ENCODE measurements at regions not wholly inside any gene's neighbourhood (a gene's known extent, or its start where the extent isn't known, plus 50 kb on each side); places are given as distances from the start of the nearest gene placed in this dataset.
A peak's percentile ranks its signal among the peaks of the same experiment; 100 is the strongest.

DNA sequence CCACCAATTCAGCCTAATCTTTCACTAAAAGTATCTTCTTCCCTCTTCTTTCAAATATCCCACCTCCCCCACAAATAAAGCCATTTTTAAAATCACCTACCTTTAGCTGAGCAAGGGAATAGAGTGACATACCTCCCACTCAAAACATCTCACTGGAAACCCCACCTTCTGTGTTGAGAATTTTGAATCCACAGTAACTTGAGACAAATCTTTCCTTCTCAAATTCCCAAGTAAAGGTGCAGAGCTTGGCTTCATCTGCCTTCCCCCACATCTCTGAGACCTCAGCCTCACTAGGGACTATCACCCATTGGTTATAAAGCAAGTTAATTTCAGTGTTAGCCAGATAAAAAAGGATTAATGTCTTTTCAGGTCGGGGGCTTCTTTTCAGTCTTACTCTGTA lies 180.4 kb downstream of the INO80D start:
- TF ChIP-seq, protein P1, sequence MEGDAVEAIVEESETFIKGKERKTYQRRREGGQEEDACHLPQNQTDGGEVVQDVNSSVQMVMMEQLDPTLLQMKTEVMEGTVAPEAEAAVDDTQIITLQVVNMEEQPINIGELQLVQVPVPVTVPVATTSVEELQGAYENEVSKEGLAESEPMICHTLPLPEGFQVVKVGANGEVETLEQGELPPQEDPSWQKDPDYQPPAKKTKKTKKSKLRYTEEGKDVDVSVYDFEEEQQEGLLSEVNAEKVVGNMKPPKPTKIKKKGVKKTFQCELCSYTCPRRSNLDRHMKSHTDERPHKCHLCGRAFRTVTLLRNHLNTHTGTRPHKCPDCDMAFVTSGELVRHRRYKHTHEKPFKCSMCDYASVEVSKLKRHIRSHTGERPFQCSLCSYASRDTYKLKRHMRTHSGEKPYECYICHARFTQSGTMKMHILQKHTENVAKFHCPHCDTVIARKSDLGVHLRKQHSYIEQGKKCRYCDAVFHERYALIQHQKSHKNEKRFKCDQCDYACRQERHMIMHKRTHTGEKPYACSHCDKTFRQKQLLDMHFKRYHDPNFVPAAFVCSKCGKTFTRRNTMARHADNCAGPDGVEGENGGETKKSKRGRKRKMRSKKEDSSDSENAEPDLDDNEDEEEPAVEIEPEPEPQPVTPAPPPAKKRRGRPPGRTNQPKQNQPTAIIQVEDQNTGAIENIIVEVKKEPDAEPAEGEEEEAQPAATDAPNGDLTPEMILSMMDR (IDR thresholded peaks at IDR 0.05): no peak
- intact Hi-C loops (cut with DNase I): no loop called here
- H3K9me3 ChIP-seq: no peaks in the 10 kb centered on the region
- DNase-seq: no peak
- H3K36me3 ChIP-seq: no peaks in the 10 kb centered on the region
- ATAC-seq: no peak
- H3K27ac ChIP-seq: no peak overlapping the region
- H3K27me3 ChIP-seq (ENCODE audit: low read depth): no peaks in the 10 kb centered on the region
- no peaks in the 10 kb centered on the region for H3K4me1 ChIP-seq
- H3K4me3 ChIP-seq: no peak overlapping the region

DNA sequence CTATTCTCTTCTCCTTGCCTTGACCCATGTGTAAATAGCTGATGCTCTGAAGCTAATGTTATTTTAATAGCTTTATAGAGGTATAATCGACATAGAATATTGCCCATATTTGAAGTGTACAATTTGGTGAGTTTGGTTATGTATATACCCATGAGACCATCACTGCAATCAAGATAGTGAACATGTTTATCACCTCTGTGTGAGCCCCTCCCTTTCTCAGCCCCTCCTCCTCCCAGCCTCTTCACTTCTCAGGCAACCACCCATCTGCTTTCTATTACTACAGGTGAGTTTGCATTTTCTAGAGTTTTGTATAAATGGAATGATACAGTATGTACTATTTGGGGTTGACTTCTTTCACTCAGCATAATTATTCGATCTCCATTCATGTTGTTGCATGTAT lies 181.1 kb downstream of the INO80D start:
- TF ChIP-seq, protein P1 (IDR thresholded peaks at IDR 0.05): no peak
- H3K4me1 ChIP-seq: no peaks in the 10 kb centered on the region
- no peaks in the 10 kb centered on the region for H3K36me3 ChIP-seq
- intact Hi-C loops (cut with DNase I): no loop called here
- H3K9me3 ChIP-seq: no peaks in the 10 kb centered on the region
- ATAC-seq: no peak
- no peak overlapping the region for H3K27ac ChIP-seq
- H3K4me3 ChIP-seq: no peak overlapping the region
- H3K27me3 ChIP-seq (ENCODE audit: low read depth): no peaks in the 10 kb centered on the region
- DNase-seq: no peak

DNA sequence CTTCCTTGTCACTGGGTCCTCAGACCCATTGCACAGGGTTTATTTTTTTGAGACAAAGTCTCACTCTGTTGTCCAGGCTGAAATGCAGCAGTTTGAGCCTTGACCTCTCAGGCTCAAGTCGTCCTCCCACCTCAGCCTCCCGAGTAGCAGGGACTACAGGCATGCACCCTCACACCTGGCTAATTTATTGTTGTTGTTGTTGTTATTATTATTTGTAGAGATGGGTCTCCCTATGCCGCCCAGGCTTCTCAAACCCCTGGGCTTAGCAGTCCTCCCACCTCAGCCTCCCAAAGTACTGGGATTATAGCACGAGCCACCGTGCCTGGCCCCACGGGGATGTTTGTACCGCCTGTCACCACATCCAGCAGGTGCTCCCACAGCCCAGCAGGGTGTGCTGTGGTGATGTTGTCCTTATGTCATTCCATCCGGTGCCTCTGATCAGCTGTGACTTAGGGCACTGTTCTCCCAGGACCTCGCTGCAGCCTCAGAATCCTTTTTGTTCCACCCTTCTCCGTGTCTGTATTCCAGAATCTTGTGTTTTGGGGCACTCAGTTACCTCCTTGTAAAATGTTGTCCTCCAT lies 182.3 kb downstream of the INO80D start:
- Histone ChIP-seq H3K36me3 (no peaks in the 10 kb centered on the region), H3K4me1 (no peaks in the 10 kb centered on the region), H3K27ac (no peak overlapping the region), H3K4me3 (no peak overlapping the region), H3K27me3 (ENCODE audit: low read depth) (no peaks in the 10 kb centered on the region), H3K9me3 (no peaks in the 10 kb centered on the region)
- ATAC-seq (peak; percentile 31 to 54), DNase-seq (no peak)
- TF ChIP-seq, protein P1 (IDR thresholded peaks at IDR 0.05): peak; percentile 31
- intact Hi-C loops (cut with DNase I): no loop called here

DNA sequence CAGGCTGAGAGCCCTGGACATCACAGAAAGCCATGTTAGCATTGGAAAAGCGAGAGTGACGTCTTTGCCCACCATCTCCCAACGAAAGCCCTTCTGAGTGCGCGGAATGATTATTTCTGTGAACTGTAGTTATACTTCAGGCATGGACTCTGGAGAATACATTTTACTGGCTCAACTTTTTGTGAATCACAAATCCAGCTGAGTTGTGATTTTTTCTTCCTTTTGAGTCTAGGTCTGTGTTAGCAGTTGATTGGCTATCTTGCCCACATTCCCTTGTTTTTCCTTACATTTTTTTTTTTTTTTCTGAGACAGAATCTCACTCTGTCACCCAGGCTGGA lies 183.1 kb downstream of the INO80D start:
- H3K9me3 ChIP-seq: no peaks in the 10 kb centered on the region
- DNase-seq (no peak), ATAC-seq (no peak)
- H3K36me3 ChIP-seq: no peaks in the 10 kb centered on the region
- H3K4me3 ChIP-seq: no peak overlapping the region
- no peaks in the 10 kb centered on the region for H3K4me1 ChIP-seq
- no peak overlapping the region for H3K27ac ChIP-seq
- H3K27me3 ChIP-seq (ENCODE audit: low read depth): no peaks in the 10 kb centered on the region
- intact Hi-C loops (cut with DNase I): no loop called here
- TF ChIP-seq, protein P1 (IDR thresholded peaks at IDR 0.05): no peak

DNA sequence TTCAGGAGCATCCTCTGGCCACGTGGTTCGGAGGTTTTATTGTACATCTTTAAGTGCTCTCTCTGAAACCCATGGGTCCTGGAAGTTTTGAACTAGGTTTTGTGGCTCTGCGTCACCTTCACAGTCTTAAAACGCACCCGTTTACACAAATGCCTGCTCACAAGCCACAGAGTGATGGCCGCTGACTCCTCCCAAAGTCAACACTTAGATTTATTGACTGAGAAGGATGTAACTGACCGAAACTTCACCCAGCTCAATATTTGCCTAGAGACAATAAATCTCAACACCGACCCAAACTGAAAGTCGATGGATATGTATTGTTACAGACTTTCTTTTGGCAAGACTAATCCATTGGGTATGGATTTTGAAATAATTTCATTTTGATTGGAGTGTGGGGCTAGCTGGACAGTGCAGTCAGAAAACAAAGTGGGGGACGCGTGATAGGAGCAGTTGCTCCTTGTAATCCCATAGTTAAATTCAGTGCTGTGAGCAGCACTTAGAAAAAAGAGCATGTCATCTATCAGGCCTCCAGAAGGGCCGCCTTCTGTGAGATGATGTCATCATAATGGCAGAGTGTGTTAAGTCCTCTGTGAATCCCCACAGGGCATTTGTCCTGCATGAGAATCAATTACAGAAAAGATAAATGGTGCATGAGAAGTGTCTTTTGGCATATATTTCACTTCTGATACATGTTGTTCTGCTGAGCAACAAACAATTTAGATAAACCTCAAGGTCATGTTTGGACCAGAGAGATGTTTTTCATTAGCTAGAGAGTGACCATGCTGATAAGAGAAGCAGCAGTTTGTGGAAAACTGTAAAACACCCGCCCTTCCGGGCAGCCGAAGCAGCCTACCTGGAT lies 183.7 kb downstream of the INO80D start:
- H3K4me3 ChIP-seq: no peak overlapping the region
- intact Hi-C loops (cut with DNase I): no loop called here
- no peaks in the 10 kb centered on the region for H3K36me3 ChIP-seq
- H3K27me3 ChIP-seq (ENCODE audit: low read depth): no peaks in the 10 kb centered on the region
- no peak overlapping the region for H3K27ac ChIP-seq
- no peaks in the 10 kb centered on the region for H3K4me1 ChIP-seq
- ATAC-seq (peak in 1 of 2 donors; percentile 23), DNase-seq (no peak)
- TF ChIP-seq, protein P1 (IDR thresholded peaks at IDR 0.05): no peak
- H3K9me3 ChIP-seq: no peaks in the 10 kb centered on the region

All from lower lobe of right lung (tissue), 2 donors.